ENCODE measurements at regions not wholly inside any gene's neighbourhood (a gene's known extent, or its start where the extent isn't known, plus 50 kb on each side); places are given as distances from the start of the nearest gene placed in this dataset.

DNA sequence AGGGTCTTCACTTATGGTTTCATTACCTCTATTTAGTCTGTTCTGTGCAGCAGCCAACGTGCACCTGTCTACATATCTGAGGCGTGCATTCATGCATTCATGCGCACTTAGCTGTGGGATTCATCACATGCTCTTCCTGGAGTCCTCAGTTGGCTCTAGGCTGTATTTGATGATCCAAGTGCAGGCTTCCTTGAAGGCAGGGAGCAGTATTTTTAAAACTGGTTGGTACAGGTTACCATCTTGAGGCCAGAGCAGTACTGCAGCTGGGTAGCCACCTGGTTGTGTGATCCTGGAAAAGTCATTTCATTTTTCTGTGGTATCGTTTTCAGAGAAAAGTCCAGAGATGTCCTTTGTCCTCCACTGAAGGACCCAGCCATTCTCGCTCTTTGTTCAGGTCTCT lies 109.8 kb downstream of the EN1 start:
- no peak for TF ChIP-seq ELF1 (IDR thresholded peaks at IDR 0.05)
- no peak for TF ChIP-seq RAD21 (IDR thresholded peaks at IDR 0.05; ENCODE audit: low read length)
- TF ChIP-seq CTCF (IDR thresholded peaks at IDR 0.05), result no peak
